GM13976 (cell line): ENCODE measurements at regions not wholly inside any gene's neighbourhood (a gene's known extent, or its start where the extent isn't known, plus 50 kb on each side); places are given as distances from the start of the nearest gene placed in this dataset.

Experiments
- DNase-seq: peaks from one replicate; pipeline ENCODE4 v3.0.0; 2012; ENCODE audit warnings: low spot score
- CTCF ChIP-seq: IDR thresholded peaks from 2 replicates; pipeline ENCODE4 v1.5.1; 2012; ENCODE audit warnings: borderline replicate concordance, mild to moderate bottlenecking; ENCODE audit not compliant: insufficient read depth; ENCODE audit errors: extremely low read depth, missing control alignments, control extremely low read depth
- in situ Hi-C: fragments of 300-500 bp; cut with MboI; formaldehyde crosslinking; loops from one replicate; pipeline ENCODE4 v1.12.0; 2022; ENCODE audit warnings: low sequenced_read_pairs, mixed read lengths, inconsistent platforms; ENCODE audit not compliant: unreplicated experiment

GRCh38 chr2:146301287-146301686 lies 1543.5 kb upstream of the ACVR2A start:
- no peak for TF ChIP-seq CTCF
- in situ Hi-C loops, result no loop called here
- DNase-seq, result no peak

GRCh38 chr2:146295080-146295670 lies 1549.7 kb upstream of the ACVR2A start:
- in situ Hi-C loops, result no loop called here
- no peak for DNase-seq
- no peak for TF ChIP-seq CTCF

GRCh38 chr2:146287281-146287680 lies 1557.5 kb upstream of the ACVR2A start:
- DNase-seq, result no peak
- no peak for TF ChIP-seq CTCF
- in situ Hi-C loops, result no loop called here

GRCh38 chr2:146278881-146279280 lies 1565.9 kb upstream of the ACVR2A start:
- no peak for TF ChIP-seq CTCF
- in situ Hi-C loops, result no loop called here
- DNase-seq, result no peak

- no peak for TF ChIP-seq CTCF
- in situ Hi-C loops, result no loop called here
- DNase-seq, result no peak
Observed at GRCh38 chr2:146271131-146271831, 1573.5 kb upstream of the ACVR2A start.

- DNase-seq, result no peak
- in situ Hi-C loops, result no loop called here
- no peak for TF ChIP-seq CTCF
Observed at GRCh38 chr2:146270618-146271017, 1574.2 kb upstream of the ACVR2A start.
